ENCODE measurements at regions not wholly inside any gene's neighbourhood (a gene's known extent, or its start where the extent isn't known, plus 50 kb on each side); places are given as distances from the start of the nearest gene placed in this dataset.
A peak's percentile ranks its signal among the peaks of the same experiment; 100 is the strongest.

GRCh38 chr3:139281522-139282196, 62.2 kb upstream of the MRPS22 start:
- peak; percentile 90 for DNase-seq (ENCODE audit: low read depth)

GRCh38 chr3:139283301-139283700, 60.5 kb upstream of the MRPS22 start:
- no peak for DNase-seq (ENCODE audit: low read depth)

- peak; percentile 63 for DNase-seq (ENCODE audit: low read depth)
These were observed 59.6 kb upstream of the MRPS22 start for GRCh38 chr3:139284221-139284620.

- DNase-seq (ENCODE audit: low read depth): no peak
These were observed 58.1 kb upstream of the MRPS22 start for GRCh38 chr3:139285691-139286090.

- no peak for DNase-seq (ENCODE audit: low read depth)
These were observed 57.6 kb upstream of the MRPS22 start for GRCh38 chr3:139286241-139286640.

GRCh38 chr3:139286825-139287224, 57.0 kb upstream of the MRPS22 start:
- DNase-seq (ENCODE audit: low read depth): no peak

GRCh38 chr3:139287557-139287956, 56.3 kb upstream of the MRPS22 start:
- DNase-seq (ENCODE audit: low read depth): no peak

GRCh38 chr3:139288266-139288821, 55.5 kb upstream of the MRPS22 start:
- peak; percentile 70 for DNase-seq (ENCODE audit: low read depth)

- no peak for DNase-seq (ENCODE audit: low read depth)
These were observed 53.8 kb upstream of the MRPS22 start for GRCh38 chr3:139289860-139290524.

GRCh38 chr3:139291276-139292051, 52.4 kb upstream of the MRPS22 start:
- peak; percentile 84 for DNase-seq (ENCODE audit: low read depth)

GRCh38 chr3:139292192-139292591, 51.6 kb upstream of the MRPS22 start:
- DNase-seq (ENCODE audit: low read depth): peak; percentile 75

- DNase-seq (ENCODE audit: low read depth): peak; percentile 82
These were observed 50.8 kb upstream of the MRPS22 start for GRCh38 chr3:139292711-139293664.

- DNase-seq (ENCODE audit: low read depth): no peak
These were observed 50.2 kb upstream of the MRPS22 start for GRCh38 chr3:139293665-139294023.
